SK-N-SH (cell line): ENCODE measurements at regions not wholly inside any gene's neighbourhood (a gene's known extent, or its start where the extent isn't known, plus 50 kb on each side); places are given as distances from the start of the nearest gene placed in this dataset.
A peak's percentile ranks its signal among the peaks of the same experiment; 100 is the strongest.

Experiments used
- CTCF ChIA-PET: fragments of 300-600, 350-600 bp; formaldehyde crosslinking; extraction: SDS; loops from one replicate; lab custom pipeline; 2021; lab: Yijun Ruan, JAX
- POLR2A ChIA-PET: fragments of 350-600 bp; sonication (Branson Sonifier 250); formaldehyde crosslinking; extraction: SDS; loops from one replicate; lab custom pipeline; 2020; ENCODE audit warnings: antibody characterized with exemption, inconsistent platforms; lab: Yijun Ruan, JAX
- DNase-seq: peaks from one replicate; pipeline ENCODE4 v3.0.0; 2012
- H2AFZ ChIP-seq: fragments of 200-600 bp; sonication (generic); 2 replicates; pipeline ENCODE4 v1.8.1; 2016; ENCODE audit warnings: antibody characterized with exemption, mild to moderate bottlenecking, low read depth
- H3F3A ChIP-seq: fragments of 200-600 bp; sonication (generic); replicated peaks from 2 replicates; pipeline ENCODE3; 2016; ENCODE audit warnings: antibody characterized with exemption, mild to moderate bottlenecking; ENCODE audit not compliant: insufficient read depth
- H3K27ac ChIP-seq, 2 experiments: fragments of 200-500 bp in 1 of 2; fragments of 200-600 bp in 1 of 2; sonication (Bioruptor generic) in 1 of 2; sonication (generic), shearing (Covaris generic) in 1 of 2; 2 replicates each; pipeline versions ENCODE4 v1.5.1 to v1.6.1; 2014 to 2016; ENCODE audit warnings: low read depth in 2 of 2, inconsistent platforms in 1 of 2, low read length in 1 of 2, mild to moderate bottlenecking in 1 of 2, mixed read lengths in 1 of 2
- H3K27me3 ChIP-seq: fragments of 200-600 bp; sonication (generic), shearing (Covaris generic); 2 replicates; pipeline ENCODE4 v1.6.1; 2016; ENCODE audit warnings: mixed run types; ENCODE audit not compliant: insufficient read depth
- H3K36me3 ChIP-seq, 2 experiments: fragments of 200-500 bp in 1 of 2; fragments of 200-600 bp in 1 of 2; sonication (Bioruptor generic) in 1 of 2; sonication (generic) in 1 of 2; replicated peaks in 1 of 2; 2 replicates each; pipeline versions ENCODE3 to v1.5.1; 2014 to 2016; ENCODE audit warnings: low read length in 1 of 2, mild to moderate bottlenecking in 1 of 2; ENCODE audit not compliant: insufficient read depth in 2 of 2, control insufficient read depth in 1 of 2
- H3K4me1 ChIP-seq, 2 experiments: fragments of 200-500 bp in 1 of 2; fragments of 200-600 bp in 1 of 2; sonication (Bioruptor generic) in 1 of 2; sonication (generic), shearing (Covaris generic) in 1 of 2; 2 replicates each; pipeline versions ENCODE4 v1.5.1 to v1.6.1; 2014 to 2016; ENCODE audit warnings: low read depth in 1 of 2, low read length in 1 of 2, mixed run types in 1 of 2; ENCODE audit not compliant: insufficient read depth in 2 of 2, control insufficient read depth in 1 of 2
- H3K4me2 ChIP-seq: fragments of 200-600 bp; sonication (generic), shearing (Covaris generic); 2 replicates; pipeline ENCODE4 v1.6.1; 2017; ENCODE audit warnings: mixed run types
- H3K4me3 ChIP-seq, 2 experiments: fragments of 200-500 bp in 1 of 2; fragments of 200-600 bp in 1 of 2; sonication (Bioruptor generic) in 1 of 2; sonication (generic), shearing (Covaris generic) in 1 of 2; 2 replicates each; pipeline versions ENCODE4 v1.5.1 to v1.8.1; 2014 to 2016; ENCODE audit warnings: low read depth in 2 of 2, inconsistent platforms in 1 of 2, low read length in 1 of 2, mild to moderate bottlenecking in 1 of 2, mixed read lengths in 1 of 2, moderate library complexity in 1 of 2
- H3K79me2 ChIP-seq: fragments of 200-600 bp; sonication (generic); 2 replicates; pipeline ENCODE4 v1.8.1; 2017; ENCODE audit warnings: mild to moderate bottlenecking; ENCODE audit not compliant: insufficient read depth
- H3K9ac ChIP-seq: fragments of 200-600 bp; sonication (generic); 2 replicates; pipeline ENCODE4 v1.6.1; 2017; ENCODE audit warnings: mixed run types
- H3K9me2 ChIP-seq: fragments of 200-600 bp; sonication (generic); 2 replicates; pipeline ENCODE4 v1.6.1; 2017; ENCODE audit warnings: mixed run types
- H3K9me3 ChIP-seq: fragments of 200-600 bp; sonication (generic); 2 replicates; pipeline ENCODE4 v1.6.1; 2017; ENCODE audit warnings: mixed run types, mild to moderate bottlenecking, moderate library complexity
- H4K20me1 ChIP-seq: fragments of 200-600 bp; sonication (generic); 2 replicates; pipeline ENCODE4 v1.6.1; 2017; ENCODE audit warnings: mild to moderate bottlenecking, mixed run types; ENCODE audit not compliant: insufficient read depth
- FOXJ3 ChIP-seq: sonication (generic); formaldehyde crosslinking; IDR thresholded peaks from 2 replicates; pipeline ENCODE4 v1.5.1; 2020; ENCODE audit warnings: mild to moderate bottlenecking, missing genetic modification reagents
- GABPA ChIP-seq: IDR thresholded peaks from 2 replicates; pipeline ENCODE4 v1.4.0; 2012; ENCODE audit warnings: low read depth, mild to moderate bottlenecking
- JUND ChIP-seq: IDR thresholded peaks from 2 replicates; pipeline ENCODE4 v1.4.0; 2012
- MEF2A ChIP-seq: IDR thresholded peaks from 2 replicates; pipeline ENCODE4 v1.4.0; 2012; ENCODE audit warnings: low read depth, borderline replicate concordance
- RAD21 ChIP-seq: IDR thresholded peaks from 2 replicates; pipeline ENCODE4 v1.6.1; 2012; ENCODE audit warnings: mild to moderate bottlenecking, low read length
- SIN3A ChIP-seq: IDR thresholded peaks from 2 replicates; pipeline ENCODE4 v1.6.1; 2012; ENCODE audit warnings: low read depth, mild to moderate bottlenecking, low read length, moderate library complexity, borderline replicate concordance
- SMC3 ChIP-seq: IDR thresholded peaks from 2 replicates; pipeline ENCODE4 v1.6.1; 2012; ENCODE audit warnings: low read depth, low read length, improper control_type of control experiment
- WGBS: methylation state at CpG from one replicate; pipeline ENCODE4 v1.1.6; 2017; ENCODE audit warnings: low lambda C conversion rate; 5-methylcytosine and 5-hydroxymethylcytosine counted together
- TF ChIP-seq, protein P1 (sequence below): IDR thresholded peaks from 2 replicates; pipeline ENCODE4 v1.4.0; 2012; ENCODE audit warnings: low read depth, borderline replicate concordance
- TF ChIP-seq, protein P2 (sequence below): IDR thresholded peaks from 2 replicates; pipeline ENCODE4 v1.4.0; 2012; ENCODE audit warnings: low read depth
- TF ChIP-seq, protein P3 (sequence below): fragments of 200-600 bp; sonication (generic); IDR thresholded peaks from 2 replicates; pipeline ENCODE4 v1.6.1; 2017; ENCODE audit warnings: antibody characterized with exemption, mild to moderate bottlenecking, moderate library complexity
- TF ChIP-seq, protein P4 (sequence below): IDR thresholded peaks from 2 replicates; pipeline ENCODE4; 2012

DNA sequence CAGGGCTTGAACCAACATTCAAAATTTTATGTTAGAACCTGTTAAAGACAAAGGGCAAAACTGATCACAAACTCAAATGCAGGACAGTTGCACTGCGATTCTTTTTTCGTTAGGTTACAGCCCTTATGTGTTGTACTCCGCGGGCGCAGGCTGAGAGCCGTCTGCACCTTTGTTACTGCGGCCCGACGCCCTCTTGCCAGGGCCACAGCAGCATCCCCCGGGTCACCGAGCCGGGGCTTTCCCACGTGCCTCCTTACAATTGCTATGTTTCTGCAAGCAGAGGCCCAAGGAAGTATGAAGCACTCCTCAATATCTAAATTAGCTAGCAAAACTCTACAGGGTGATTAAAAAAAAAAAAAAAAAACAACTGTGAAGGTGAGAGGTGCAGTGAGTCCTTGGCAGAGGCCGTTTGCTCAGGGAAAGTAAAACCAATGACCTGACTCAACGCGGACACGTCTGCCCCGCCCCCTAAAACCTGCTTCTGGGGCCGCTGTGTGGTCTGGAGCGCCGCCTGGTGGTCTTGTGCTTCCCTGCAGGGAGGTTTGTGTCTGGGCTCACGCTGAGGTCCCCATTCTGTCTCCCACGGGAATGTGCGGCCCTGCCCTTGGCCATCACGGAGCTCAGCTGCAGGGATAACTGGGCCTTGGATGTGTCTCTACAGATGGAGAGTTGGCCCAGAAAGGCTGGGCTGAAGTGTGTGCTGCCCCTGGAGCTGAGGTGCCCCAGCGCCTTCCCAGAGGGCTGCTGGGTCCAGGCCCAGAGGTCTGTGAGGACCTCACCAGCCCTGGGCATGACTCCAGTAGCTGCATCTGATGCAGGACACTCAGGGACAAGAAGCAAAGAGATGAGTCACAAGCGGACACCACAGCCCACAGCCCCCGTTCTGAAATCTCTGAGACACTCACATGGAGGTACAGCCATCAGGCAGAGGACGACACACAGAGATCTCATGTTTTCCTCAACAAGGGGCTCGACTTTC is 418.5 kb downstream of the TMEM121 start:
- no peaks in the 10 kb centered on the region for H3K9me2 ChIP-seq
- peak overlapping the region; percentile 52; the same call in 1 of the 2 replicates for H3K4me2 ChIP-seq
- H3K27me3 ChIP-seq = no peaks in the 10 kb centered on the region; the same call in 1 of the 2 replicates
- H3K9me3 ChIP-seq = no peaks in the 10 kb centered on the region
- CTCF ChIA-PET = interaction anchor here (0.6 to 4.8 kb wide), 13 partner anchors 11 to 393 kb away, joined by 3 to 54 read pairs (median 4); no protein-coding TSS in a partner anchor
- no peaks in the 10 kb centered on the region; a peak in 1 of 4 replicates for H3K4me1 ChIP-seq
- no peaks in the 10 kb centered on the region for H4K20me1 ChIP-seq
- POLR2A ChIA-PET = no interaction called here
- peak overlapping the region in 1 of 2 experiments; percentile 11; a peak in 2 of 4 replicates for H3K4me3 ChIP-seq
- H3K36me3 ChIP-seq = no peaks in the 10 kb centered on the region
- peak; percentile 85 for DNase-seq
- H3K79me2 ChIP-seq = no peaks in the 10 kb centered on the region
- 14% methylated on average over 27 of the region's 30 CpGs for WGBS
- peak overlapping the region; percentile 72; the same call in 1 of the 2 replicates for H2AFZ ChIP-seq
- H3F3A ChIP-seq = no peaks in the 10 kb centered on the region
- H3K27ac ChIP-seq = no peak overlapping the region
- no peak for TF ChIP-seq FOXJ3
- TF ChIP-seq SIN3A = no peak
- TF ChIP-seq, protein P1, sequence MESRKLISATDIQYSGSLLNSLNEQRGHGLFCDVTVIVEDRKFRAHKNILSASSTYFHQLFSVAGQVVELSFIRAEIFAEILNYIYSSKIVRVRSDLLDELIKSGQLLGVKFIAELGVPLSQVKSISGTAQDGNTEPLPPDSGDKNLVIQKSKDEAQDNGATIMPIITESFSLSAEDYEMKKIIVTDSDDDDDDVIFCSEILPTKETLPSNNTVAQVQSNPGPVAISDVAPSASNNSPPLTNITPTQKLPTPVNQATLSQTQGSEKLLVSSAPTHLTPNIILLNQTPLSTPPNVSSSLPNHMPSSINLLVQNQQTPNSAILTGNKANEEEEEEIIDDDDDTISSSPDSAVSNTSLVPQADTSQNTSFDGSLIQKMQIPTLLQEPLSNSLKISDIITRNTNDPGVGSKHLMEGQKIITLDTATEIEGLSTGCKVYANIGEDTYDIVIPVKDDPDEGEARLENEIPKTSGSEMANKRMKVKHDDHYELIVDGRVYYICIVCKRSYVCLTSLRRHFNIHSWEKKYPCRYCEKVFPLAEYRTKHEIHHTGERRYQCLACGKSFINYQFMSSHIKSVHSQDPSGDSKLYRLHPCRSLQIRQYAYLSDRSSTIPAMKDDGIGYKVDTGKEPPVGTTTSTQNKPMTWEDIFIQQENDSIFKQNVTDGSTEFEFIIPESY = no peak
- TF ChIP-seq, protein P2, sequence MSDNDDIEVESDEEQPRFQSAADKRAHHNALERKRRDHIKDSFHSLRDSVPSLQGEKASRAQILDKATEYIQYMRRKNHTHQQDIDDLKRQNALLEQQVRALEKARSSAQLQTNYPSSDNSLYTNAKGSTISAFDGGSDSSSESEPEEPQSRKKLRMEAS = no peak
- TF ChIP-seq JUND = no peak
- peak; percentile 81 for TF ChIP-seq RAD21
- peak; percentile 89 for TF ChIP-seq SMC3
- no peak for TF ChIP-seq GABPA
- TF ChIP-seq MEF2A = no peak
- TF ChIP-seq, protein P3, sequence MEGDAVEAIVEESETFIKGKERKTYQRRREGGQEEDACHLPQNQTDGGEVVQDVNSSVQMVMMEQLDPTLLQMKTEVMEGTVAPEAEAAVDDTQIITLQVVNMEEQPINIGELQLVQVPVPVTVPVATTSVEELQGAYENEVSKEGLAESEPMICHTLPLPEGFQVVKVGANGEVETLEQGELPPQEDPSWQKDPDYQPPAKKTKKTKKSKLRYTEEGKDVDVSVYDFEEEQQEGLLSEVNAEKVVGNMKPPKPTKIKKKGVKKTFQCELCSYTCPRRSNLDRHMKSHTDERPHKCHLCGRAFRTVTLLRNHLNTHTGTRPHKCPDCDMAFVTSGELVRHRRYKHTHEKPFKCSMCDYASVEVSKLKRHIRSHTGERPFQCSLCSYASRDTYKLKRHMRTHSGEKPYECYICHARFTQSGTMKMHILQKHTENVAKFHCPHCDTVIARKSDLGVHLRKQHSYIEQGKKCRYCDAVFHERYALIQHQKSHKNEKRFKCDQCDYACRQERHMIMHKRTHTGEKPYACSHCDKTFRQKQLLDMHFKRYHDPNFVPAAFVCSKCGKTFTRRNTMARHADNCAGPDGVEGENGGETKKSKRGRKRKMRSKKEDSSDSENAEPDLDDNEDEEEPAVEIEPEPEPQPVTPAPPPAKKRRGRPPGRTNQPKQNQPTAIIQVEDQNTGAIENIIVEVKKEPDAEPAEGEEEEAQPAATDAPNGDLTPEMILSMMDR = peak; percentile 77
- TF ChIP-seq, all 33 proteins: peak for 3
- H3K9ac ChIP-seq = no peak overlapping the region

DNA sequence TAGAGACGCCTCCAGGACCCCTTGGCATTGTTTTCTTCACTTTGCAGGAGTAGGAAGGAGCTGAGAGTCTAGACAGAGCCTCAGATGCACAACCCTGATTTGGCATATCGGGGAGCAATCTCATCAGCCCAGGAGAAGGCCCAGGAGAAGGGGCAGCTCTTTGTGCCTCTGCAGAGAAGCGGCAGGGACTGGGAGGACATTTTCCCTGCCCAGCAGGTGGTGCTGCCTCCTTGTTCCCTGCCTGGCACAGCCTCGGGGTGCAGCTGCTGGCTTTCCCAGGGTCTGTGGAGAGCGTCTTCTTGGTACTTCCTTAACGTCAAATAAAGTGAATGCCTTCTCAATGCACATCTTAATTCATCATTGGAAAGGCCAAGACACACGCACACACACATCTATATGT is 419.5 kb downstream of the TMEM121 start:
- POLR2A ChIA-PET = no interaction called here
- H3K4me2 ChIP-seq = no peak overlapping the region
- H3K27ac ChIP-seq = no peak overlapping the region
- CTCF ChIA-PET = interaction anchor here (0.6 to 4.8 kb wide), 8 partner anchors 12 to 276 kb away, joined by 3 to 54 read pairs (median 4); no protein-coding TSS in a partner anchor
- TF ChIP-seq, protein P3 = peak; percentile 16; the same call in 1 of the 2 replicates
- TF ChIP-seq, protein P4, sequence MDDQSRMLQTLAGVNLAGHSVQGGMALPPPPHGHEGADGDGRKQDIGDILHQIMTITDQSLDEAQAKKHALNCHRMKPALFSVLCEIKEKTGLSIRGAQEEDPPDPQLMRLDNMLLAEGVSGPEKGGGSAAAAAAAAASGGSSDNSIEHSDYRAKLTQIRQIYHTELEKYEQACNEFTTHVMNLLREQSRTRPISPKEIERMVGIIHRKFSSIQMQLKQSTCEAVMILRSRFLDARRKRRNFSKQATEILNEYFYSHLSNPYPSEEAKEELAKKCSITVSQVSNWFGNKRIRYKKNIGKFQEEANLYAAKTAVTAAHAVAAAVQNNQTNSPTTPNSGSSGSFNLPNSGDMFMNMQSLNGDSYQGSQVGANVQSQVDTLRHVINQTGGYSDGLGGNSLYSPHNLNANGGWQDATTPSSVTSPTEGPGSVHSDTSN = no peak
- TF ChIP-seq JUND (no peak), SMC3 (0 out of 2 replicates have a peak, but pooled peaks have one; percentile 11)
- TF ChIP-seq, all 33 proteins: peak for 2
- Histone ChIP-seq H3K9me2 (no peaks in the 10 kb centered on the region), H2AFZ (no peak overlapping the region), H3F3A (no peaks in the 10 kb centered on the region), H3K79me2 (no peaks in the 10 kb centered on the region), H3K9ac (no peak overlapping the region), H3K9me3 (no peaks in the 10 kb centered on the region), H3K4me3 (no peak overlapping the region), H3K27me3 (no peaks in the 10 kb centered on the region; the same call in 1 of the 2 replicates), H3K36me3 (no peaks in the 10 kb centered on the region), H4K20me1 (no peaks in the 10 kb centered on the region), H3K4me1 (no peaks in the 10 kb centered on the region; a peak in 1 of 4 replicates)
- 7% methylated on average over 6 of the region's 7 CpGs for WGBS
- no peak for DNase-seq
